ENCODE measurements at regions not wholly inside any gene's neighbourhood (a gene's known extent, or its start where the extent isn't known, plus 50 kb on each side); places are given as distances from the start of the nearest gene placed in this dataset.

DNA sequence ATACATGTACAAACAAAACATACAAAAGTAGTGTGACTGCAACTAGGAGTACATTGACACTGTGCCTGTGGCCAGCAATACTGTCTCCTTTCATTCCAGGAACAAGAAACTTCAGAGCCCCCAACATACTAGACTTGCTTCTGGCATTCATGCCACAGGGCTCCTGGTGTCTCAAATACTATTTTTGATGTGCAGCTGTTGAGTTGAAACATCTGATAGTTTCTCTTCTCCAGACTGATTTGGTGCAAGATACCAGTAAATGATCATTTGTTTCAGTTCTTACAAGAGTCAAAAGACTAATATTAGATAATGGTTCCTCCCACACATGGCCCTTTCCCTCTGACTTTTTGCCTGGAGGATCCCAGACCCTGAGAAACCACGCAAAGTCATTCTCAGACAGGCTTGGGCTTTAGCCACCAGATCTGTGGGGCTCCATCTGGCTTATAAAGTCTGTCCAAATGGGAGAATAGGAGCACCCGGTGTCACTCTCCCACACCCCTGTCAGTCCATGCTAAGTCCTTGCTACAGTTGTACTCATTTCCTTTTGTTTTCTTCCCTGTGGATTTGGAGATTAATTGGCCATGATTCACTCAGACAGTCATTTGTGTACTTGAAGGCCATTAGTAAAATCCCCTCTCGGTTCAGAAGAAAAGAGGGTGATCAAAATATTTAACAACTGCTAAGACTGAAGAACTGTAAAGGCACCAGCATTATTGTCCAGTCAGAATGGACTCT lies 163.5 kb upstream of the RUNX1 start:
- Histone ChIP-seq H3K27ac (peak overlapping the region in 1 of 5 donors; percentile 36), H3K9me3 (replicated peaks in 1 of 3) (no peaks in the 10 kb centered on the region), H3K27me3 (no peaks in the 10 kb centered on the region), H3K36me3 (replicated peaks in 1 of 2) (no peaks in the 10 kb centered on the region), H3K4me3 (no peak overlapping the region), H3K4me1 (replicated peaks in 1 of 2) (no peaks in the 10 kb centered on the region)
- WGBS, 4 donors, result 36 to 48% (median 41%) methylated on average over 3 of the region's 3 CpGs
- intact Hi-C loops (cut with DNase I), result no loop called here
- no peak for TF ChIP-seq POLR2A (IDR thresholded peaks at IDR 0.05)
- TF ChIP-seq, protein P1, sequence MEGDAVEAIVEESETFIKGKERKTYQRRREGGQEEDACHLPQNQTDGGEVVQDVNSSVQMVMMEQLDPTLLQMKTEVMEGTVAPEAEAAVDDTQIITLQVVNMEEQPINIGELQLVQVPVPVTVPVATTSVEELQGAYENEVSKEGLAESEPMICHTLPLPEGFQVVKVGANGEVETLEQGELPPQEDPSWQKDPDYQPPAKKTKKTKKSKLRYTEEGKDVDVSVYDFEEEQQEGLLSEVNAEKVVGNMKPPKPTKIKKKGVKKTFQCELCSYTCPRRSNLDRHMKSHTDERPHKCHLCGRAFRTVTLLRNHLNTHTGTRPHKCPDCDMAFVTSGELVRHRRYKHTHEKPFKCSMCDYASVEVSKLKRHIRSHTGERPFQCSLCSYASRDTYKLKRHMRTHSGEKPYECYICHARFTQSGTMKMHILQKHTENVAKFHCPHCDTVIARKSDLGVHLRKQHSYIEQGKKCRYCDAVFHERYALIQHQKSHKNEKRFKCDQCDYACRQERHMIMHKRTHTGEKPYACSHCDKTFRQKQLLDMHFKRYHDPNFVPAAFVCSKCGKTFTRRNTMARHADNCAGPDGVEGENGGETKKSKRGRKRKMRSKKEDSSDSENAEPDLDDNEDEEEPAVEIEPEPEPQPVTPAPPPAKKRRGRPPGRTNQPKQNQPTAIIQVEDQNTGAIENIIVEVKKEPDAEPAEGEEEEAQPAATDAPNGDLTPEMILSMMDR (IDR thresholded peaks at IDR 0.05), result no peak
- no peak for DNase-seq

GRCh38 chr21:35211782-35212181 lies 162.7 kb upstream of the RUNX1 start:
- Histone ChIP-seq H3K4me1 (replicated peaks in 1 of 2) (no peaks in the 10 kb centered on the region), H3K9me3 (replicated peaks in 1 of 3) (no peaks in the 10 kb centered on the region), H3K27ac (no peak overlapping the region), H3K4me3 (no peak overlapping the region), H3K36me3 (replicated peaks in 1 of 2) (no peaks in the 10 kb centered on the region), H3K27me3 (no peaks in the 10 kb centered on the region)
- TF ChIP-seq, protein P1 (IDR thresholded peaks at IDR 0.05), result no peak
- TF ChIP-seq POLR2A (IDR thresholded peaks at IDR 0.05), result no peak
- no peak for DNase-seq
- 65 to 72% (median 68%) methylated on average over 6 of the region's 6 CpGs for WGBS, 4 donors
- intact Hi-C loops (cut with DNase I), result no loop called here

DNA sequence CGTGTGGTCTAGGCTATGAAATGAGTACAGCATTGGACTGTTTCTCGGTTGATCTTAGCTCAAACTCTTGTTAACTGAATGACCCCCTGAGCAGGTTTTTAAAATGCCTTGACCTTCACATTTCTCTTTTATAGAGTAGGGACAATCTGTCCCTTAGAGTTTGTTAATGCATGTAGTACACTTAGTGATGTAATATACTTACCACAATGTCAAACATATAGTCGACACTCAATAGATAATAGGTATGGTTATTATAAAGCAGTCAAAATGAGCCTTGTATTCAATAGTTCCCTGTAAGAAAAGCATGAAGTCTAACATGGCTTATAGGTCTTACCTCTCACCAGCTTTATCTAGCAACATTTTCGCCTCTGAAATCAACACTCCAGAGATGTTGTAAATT lies 161.0 kb upstream of the RUNX1 start:
- H3K36me3 ChIP-seq (replicated peaks in 1 of 2), result no peaks in the 10 kb centered on the region
- H3K9me3 ChIP-seq (replicated peaks in 1 of 3), result no peaks in the 10 kb centered on the region
- H3K27me3 ChIP-seq, result no peaks in the 10 kb centered on the region
- intact Hi-C loops (cut with DNase I), result no loop called here
- no peaks in the 10 kb centered on the region for H3K4me1 ChIP-seq (replicated peaks in 1 of 2)
- no peak for DNase-seq
- 79 to 91% (median 87%) methylated on average over 4 of the region's 4 CpGs for WGBS, 4 donors
- H3K4me3 ChIP-seq, result no peak overlapping the region
- TF ChIP-seq POLR2A (IDR thresholded peaks at IDR 0.05), result no peak
- TF ChIP-seq, protein P1 (IDR thresholded peaks at IDR 0.05), result no peak
- no peak overlapping the region for H3K27ac ChIP-seq

GRCh38 chr21:35208810-35209517 lies 159.9 kb upstream of the RUNX1 start:
- TF ChIP-seq, protein P1 (IDR thresholded peaks at IDR 0.05), result no peak
- no peak for TF ChIP-seq POLR2A (IDR thresholded peaks at IDR 0.05)
- intact Hi-C loops (cut with DNase I), result no loop called here
- H3K36me3 ChIP-seq (replicated peaks in 1 of 2), result no peaks in the 10 kb centered on the region
- H3K4me1 ChIP-seq (replicated peaks in 1 of 2), result no peaks in the 10 kb centered on the region
- DNase-seq, result no peak
- WGBS, 4 donors, result 69 to 78% (median 77%) methylated on average over 7 of the region's 7 CpGs
- no peak overlapping the region for H3K27ac ChIP-seq
- no peaks in the 10 kb centered on the region for H3K27me3 ChIP-seq
- no peaks in the 10 kb centered on the region for H3K9me3 ChIP-seq (replicated peaks in 1 of 3)
- no peak overlapping the region for H3K4me3 ChIP-seq

Measured in adrenal gland (tissue), 9 donors.